ENCODE measurements at regions not wholly inside any gene's neighbourhood (a gene's known extent, or its start where the extent isn't known, plus 50 kb on each side); places are given as distances from the start of the nearest gene placed in this dataset.
"Not testable (repeated sequence)": the region's sequence is repeated elsewhere in the genome, so short reads cannot be mapped to it uniquely, and the experiment has no call there.

DNA sequence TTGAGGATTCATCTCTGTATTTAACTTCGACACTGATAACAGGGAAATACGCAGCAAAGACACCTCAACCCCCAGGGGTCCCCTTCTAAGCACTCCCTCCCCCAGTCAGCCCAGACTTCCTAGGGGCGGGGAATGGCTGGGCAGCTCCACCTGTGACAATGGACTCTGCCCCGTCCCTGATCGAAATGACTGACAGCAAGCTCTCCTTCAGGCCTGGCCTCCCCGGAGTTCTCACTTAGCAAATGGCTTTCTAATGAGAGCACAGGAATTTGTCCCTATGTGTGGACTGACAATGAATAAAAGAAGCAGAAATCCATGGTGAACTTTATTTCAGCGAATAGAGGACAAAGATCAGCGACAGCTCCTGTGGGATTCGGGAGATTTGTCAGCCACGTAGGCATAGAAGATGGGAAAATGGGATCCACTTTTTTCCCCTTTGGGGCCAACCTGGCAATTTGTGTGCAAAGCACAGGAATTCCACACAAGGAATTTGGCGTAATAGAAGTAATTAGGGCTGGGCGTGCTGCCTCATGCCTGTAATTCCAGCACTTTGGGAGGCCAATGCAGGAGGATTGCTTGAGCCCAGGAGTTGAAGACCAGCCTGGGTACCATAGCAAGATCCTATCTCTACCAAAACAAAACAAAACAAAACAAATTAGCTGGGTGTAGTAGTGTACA is 63.8 kb downstream of the TNFAIP2 start:
- peak; percentile 31 for DNase-seq (ENCODE audit: low spot score)

DNA sequence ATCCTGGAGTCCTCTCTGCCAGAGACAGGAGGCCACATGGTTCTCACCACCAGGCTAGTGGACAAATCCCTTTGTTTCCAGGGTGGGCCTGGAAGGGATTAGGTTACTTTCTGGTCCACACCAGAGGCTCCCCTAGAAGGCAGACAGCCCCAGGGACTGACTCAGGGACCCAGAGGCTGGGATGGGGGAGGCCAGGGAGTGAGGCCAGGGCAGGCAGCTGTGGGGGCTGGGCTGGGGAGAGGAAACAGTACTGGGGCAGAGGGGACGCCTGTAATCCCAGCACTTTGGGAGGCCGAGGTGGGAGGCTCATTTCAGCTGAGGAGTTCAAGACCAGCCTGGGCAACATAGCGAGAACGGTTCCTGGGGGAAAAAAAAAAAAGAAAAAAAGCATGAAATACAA is 64.7 kb downstream of the TNFAIP2 start:
- no peak for DNase-seq (ENCODE audit: low spot score)

DNA sequence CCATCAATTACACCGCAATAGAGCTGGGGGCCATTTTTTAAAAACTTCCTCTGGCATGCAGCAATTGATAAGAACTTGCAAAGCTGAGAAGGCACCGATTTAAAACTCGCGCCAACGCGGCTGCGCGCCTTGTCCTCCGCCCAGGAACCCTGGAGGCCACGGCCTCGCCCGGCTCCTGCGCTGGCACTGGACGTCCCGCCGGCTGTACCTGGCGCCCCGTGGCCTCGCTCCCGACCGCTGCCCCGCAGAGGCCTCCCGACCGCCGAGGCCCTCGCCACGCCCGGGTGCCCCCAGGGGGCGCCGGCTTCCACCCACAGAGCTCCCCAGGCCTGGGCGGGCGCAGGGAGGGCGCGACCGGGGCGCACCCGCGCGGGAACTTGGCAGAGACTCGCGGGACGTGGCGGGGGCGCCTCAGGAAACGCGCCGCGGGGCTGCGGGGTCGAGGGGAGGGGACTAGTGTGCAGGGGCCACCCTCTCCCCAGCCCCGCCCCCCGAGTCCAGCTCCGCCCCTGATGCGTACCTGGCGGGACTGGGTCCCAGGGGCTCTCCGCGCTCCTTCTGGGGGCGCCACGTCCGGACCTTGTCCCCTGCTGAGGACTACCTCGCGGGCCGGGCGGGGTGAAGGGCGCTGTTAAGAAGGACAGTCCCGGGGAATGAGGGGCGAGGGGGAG is 65.7 kb downstream of the TNFAIP2 start:
- DNase-seq (ENCODE audit: low spot score), result no peak

DNA sequence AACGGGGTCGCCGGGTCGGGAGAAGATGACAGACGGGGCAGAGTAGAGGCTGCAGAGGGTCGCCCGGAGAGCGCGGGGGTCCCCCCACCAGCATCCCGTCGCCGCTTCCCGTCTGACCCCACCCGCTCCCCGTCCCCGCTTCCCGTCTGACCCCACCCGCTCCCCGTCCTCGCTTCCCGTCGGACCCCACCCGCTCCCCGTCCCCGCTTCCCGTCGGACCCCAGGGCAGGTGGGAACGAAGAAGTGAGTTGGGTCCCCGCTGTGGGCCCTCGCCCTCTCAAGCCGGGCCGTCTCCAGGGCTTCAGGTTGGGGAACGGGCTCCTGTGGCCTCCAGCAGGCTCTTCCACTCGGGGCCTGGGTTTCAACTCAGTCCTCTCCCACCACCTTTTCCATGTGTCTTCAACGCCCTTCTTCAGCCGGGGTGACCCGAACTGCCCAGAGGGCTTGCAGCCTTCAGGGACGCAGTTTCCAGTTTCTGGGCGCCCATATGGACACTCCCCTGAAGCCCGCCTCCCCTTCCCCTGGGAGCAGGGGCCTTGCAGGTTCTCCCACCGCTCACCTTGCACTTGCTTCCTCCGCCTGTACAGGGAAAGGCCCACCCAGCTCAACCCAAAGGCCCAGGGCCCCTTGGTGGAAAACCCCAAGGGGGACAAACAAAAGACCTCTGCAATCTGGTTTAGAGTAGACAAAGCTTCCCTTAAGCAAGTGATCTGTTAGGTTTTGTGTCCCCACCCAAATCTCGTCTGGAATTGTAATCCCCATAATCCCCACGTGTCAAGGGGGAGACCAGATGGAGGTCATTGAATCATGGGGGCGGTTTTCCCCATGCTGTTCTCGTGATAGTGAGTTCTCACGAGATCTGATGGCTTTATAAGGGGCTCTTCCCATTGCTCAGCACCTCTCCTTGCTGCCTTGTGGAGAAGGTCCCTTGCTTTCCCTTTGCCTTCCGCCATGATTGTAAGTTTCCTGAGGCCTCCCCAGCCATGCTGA is 66.5 kb downstream of the TNFAIP2 start:
- DNase-seq (ENCODE audit: low spot score), result no peak

DNA sequence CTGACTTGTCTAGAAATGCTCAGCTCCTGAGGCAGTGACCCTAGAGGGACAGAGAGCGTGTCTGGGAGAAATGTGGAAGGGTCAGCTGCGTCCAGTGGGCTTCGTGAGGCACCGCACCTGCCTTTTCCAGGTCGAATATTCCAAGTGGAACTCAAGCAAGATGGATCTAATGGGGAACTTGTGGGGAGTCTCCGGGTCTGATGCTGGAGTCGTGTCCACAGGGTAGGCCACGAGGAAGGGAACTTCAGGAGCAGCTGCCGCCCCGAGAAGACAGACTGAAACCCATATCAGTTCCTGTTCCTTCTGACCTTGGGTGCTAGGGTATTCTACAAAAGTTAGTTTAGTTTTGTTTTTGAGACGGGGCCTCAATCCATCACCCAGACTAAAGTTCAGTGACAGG is 67.5 kb downstream of the TNFAIP2 start:
- no peak for DNase-seq (ENCODE audit: low spot score)

DNA sequence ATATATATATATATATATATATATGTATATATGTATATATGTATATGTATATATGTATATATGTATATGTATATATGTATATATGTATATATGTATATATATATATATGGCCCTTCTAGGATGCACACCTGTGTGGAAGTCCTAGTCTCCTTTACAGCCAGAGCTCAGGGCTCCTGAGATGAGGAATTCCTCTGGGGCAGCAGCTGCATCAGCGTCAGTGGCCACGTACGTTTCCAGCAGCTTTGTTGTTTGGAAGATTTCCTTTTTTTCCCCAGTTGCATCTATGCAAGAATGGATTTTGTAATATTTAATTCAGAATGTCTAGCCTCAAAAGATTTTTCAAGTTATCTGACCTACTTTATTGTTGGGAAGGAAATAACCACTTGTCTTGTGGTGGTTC is 68.6 kb downstream of the TNFAIP2 start:
- no peak for DNase-seq (ENCODE audit: low spot score)

DNA sequence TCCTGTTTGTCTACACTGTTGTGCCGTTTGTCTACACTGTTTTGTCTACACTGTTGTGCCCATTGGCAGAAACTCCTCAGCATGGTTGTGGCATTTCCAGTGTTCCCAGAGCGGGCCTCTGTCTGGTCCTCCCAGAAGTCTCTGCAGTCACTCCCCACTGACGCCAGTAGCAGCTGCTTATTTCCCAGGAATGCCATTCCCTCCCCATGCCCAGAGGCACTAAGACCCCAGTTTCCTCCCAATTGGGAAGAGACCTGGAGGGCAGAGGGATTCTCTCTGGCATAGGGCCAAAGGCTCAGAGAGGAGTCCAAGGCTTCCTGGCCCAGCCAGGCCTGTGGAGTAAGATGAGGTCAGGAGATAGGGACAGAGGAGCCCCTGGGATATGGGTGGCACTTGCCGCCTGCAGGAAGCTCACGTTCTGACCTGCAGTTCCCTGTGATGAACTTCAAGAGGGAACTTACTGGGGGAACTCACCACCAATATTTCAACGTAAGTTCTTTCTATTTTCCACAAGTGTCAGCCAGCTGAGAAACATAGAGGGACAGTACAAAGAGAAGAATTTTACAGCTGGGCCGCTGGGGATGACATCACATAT is 69.1 kb downstream of the TNFAIP2 start:
- DNase-seq (ENCODE audit: low spot score), result no peak

DNA sequence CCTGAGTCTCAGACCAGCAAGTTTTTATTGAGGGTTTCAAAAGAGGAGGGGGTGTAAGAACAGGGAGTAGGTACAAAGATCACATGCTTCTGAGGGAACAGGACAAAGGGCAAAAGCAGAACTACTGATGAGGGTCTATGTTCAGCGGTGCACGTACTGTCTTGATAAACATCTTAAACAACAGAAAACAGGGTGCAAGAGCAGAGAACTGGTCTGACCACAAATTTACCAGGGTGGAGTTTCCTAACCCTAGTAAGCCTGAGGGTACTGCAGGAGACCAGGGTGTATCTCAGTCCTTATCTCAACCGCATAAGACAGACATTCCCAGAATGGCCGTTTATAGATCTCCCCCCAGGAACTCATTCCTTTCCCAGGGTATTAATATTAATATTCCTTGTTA is 69.6 kb downstream of the TNFAIP2 start:
- DNase-seq (ENCODE audit: low spot score), result not testable (repeated sequence)

DNA sequence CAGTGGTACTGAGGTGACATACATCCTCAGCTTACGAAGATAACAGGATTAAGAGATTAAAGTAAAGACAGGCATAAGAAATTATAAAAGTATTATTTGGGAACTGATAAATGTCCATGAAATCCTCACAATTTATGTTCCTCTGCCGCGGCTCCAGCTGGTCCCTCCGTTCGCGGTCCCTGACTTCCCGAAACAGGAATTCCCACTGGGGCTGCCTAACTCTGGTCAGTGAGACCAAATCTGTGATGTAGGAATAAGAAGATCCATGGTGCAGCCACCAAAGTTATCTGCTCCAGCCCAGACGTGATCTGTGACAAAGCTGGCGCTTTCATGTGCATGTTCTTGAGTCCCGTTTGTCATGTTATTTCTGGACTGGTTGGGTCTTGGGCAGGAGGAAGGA is 70.2 kb downstream of the TNFAIP2 start:
- DNase-seq (ENCODE audit: low spot score), result not testable (repeated sequence)

DNA sequence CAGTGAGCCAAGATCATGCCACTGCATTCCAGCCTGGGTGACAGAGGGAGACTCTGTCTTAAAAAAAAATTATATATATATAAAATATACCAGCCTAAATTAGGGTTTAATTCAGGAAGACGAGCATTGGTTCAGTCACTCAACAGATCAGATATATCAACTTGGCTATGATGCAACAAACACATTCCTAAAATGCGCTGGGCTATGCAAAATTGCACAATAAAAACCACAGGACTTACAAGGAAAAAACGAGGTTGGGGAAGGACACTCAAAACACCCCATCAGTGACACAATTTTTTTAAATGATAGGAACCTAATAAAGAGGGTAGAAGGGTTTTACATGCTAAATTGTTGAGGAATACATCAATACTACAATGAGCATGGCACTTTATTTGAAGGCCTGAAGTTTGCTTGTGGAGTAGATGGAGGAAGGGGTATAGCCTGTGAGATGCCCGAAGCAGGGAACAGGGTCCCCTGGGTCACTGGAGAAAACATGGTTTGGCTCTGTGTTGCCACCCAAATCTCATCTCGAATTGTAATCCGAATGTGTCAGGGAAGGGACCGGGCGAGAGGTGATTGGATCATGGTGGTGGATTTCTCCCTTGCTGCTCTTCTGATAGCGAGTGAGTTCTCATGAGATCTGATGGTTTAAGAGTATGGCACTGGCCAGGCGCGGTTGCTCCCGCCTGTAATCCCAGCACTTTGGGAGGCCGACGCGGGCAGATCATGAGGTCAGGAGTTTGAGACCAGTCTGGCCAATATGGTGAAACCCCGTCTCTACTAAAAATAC is 71.2 kb downstream of the TNFAIP2 start:
- no peak for DNase-seq (ENCODE audit: low spot score)

DNA sequence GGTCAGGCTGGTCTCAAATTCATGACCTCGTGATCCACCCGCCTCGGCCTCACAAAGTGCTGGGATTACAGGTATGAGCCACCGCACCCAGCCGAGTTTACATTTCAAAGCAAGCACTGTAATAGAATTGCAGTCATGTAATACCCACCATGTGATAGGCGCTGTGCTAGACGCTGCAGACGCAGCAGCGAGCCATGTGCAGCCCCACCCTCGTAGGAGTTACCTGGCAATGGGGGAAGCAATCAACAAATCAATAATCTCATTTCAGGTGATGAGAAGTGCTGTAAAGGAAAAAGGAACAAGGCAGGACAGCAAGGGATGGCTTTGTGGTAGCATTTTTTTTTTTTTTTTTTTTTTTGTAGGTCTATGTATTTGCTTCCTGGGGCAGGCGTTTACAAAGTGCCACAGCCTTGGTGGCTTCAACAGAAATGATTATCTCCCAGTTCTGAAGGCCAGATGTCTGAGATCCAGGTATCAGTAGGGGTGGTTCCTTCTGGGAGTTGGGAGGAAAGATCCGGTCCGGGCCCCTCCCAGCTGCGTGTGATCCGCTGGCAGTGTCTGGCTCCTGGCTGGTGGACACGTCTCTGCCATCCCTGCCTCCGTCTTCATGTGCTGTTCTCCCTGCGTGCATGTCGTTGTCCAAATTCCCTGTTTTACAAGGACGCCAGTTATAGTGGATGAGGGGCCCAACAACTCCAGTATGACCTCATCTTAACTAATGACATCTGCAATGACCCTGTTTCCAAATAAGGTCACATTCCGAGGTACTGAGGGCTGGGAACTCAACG is 72.8 kb downstream of the TNFAIP2 start:
- DNase-seq (ENCODE audit: low spot score), result no peak

DNA sequence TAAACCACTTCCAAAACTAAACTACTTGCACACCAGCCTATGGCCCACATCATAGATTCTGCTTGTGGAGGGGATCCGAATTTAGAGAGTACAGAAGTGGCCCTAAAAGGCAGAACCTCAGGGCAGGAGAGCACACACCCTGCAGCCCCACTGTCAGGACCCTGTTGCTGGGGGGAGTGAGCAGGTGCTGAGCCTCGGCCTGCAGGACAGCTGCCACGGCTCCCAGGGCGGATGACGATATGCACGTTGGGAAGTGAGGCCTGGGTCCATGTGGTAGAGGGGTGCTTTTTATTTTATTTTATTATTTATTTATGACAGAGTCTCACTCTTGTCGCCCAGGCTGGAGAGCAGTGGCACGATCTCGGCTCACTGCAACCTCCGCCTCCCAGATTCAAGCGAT is 73.5 kb downstream of the TNFAIP2 start:
- DNase-seq (ENCODE audit: low spot score), result no peak

DNA sequence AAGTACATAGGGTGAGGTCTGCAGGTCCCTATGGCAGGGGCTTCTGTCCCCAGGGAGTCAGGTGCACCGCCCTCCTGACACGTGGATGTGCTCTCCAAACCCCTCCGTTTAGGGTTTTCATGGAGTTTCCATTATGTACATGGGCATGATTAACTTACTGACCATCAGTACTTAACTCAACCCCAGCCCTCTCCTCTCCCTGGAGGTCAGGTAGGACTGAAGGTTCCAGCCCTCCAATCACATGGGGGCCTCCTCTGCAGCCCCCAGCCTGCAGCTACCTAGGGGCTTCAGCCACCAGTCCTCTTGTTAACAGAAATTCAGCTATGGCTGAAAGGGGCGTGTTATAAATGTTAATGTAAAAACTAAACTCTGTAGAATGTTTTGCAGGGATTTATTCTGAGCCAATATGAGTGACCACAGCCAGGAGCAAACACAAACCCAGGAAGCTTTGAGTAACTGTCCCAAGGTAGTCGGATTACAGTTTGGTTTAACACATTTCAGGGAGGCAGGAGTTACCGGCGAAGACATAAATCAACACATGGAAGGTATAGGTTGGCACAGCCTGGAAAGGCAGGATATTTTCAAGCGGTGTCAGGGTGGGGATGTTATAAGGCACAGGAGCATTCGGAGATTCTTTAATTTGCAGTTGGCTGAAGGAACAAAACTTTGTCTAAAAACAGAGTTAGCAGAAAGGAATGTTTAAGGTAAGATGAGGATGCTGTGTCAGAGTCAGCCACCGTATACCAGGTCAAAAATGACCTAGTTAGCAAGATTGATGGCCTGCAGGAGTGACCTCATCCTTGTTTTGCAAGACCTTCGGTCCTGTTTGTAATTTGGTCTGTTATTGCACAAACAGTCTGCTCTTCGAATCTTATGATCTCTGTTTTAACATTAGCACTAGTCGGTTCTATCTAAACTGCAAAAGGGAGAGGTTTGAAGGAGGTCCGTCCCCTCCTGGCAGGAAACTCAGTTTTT is 75.2 kb downstream of the TNFAIP2 start:
- DNase-seq (ENCODE audit: low spot score), result no peak

DNA sequence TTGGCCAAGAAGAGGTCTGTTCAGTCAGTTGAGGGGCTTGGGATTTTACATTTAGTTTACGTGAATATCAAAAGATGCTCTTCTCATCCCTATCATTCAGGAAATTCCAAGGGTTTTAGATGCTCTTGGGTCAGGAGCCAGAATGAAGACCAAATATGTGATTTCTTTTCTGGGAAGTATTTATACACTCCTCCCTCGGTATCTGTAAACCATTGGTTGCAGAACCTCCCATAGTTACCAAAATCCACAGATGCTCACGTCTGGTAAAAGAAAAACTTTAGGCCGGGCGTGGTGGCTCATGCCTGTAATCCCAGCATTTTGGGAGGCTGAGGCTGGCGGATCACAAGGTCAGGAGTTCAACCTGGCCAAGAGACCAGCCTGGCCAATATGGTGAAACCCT is 75.9 kb downstream of the TNFAIP2 start:
- DNase-seq (ENCODE audit: low spot score), result no peak

DNA sequence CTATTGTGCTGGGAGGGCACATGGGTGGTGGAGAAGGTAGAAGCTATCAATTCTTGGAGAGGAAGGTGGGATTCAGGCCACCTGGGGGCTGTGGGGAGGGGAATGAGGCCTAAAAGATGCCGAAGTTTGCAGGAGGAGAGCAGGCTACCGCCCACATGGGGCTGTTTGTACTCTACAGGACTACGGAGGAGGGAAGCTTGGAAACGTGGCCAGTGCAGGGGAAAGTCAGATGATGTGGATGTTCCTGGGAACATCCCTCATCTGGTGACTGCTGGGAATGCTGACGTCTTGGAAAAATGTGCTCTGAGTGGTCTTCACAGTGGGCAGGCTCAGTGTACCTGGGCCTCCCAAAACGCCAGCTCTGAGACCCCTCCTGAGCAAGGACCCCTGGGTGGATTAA is 78.5 kb downstream of the TNFAIP2 start:
- DNase-seq (ENCODE audit: low spot score), result no peak

DNA sequence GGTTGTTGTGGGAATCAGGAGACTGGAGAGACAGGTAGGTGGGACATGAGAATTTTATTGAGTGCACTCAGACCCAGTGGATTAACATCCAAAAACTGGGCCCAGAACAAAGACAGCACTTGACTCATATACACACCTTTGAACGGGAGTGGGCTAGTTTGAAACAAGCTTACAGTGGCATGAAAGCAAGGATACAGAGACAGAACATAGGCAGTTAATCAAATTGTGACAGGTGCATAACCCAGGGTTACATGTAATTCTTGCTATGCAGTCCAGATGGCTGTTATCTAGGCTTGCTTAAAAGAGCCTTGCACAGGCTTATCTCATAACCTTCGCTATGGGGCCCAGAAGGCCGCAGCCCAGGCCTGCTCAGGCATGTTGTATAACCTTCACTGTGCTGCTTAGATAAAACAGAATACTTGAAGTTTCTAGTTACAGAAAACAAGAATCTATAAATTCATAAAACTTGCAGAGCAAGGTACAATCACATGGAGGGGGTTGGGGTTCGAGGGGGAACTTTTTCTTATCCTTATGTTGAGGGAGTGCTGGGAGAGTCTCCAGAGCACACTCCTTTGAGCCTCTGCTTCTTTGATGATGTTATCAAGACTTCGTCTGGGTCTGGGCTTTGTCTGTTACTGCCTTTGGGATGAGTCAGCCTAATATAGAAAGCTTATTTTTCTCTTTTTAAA is 81.7 kb downstream of the TNFAIP2 start:
- DNase-seq (ENCODE audit: low spot score), result no peak

DNA sequence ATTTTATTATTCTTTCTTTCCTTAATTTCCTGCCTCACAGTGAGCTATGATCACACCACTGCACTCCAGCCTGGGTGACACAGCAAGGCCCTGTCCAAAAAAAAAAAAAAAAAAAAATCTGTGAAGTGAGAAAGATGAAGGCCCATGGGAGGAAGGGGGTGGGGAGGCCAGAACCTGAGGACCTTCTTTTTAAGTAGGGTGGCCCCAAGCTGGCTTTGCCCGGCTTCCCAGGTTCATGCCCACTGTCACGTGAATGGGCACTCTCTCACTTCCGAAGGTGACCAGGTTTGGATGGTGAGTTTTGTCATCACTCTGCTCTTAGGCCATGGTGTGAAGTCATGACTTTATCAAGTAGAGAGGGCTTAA is 82.3 kb downstream of the TNFAIP2 start:
- DNase-seq (ENCODE audit: low spot score), result no peak

DNA sequence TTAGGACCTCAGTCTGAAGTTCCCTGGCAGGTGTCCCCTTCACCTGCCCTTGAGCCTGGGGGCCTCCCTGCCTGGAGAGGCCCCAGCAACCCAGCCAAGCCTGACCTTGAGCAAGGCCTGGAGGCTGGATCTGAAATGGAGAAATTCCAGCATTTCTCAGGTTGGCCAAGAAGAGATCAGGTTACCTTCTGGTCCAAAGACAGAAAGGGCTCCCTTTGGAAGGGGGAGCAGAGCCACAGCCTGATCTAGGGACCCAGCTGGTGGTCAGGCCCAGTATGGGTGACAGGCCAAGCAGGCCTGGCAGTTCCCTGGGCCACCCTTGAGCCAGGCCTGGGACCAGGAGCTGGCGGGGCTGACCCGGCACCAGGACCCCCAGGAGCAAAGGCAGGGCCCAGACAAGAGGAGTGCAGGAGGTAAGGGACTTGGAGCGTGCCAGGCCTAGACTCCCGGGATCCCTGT is 82.8 kb downstream of the TNFAIP2 start:
- DNase-seq (ENCODE audit: low spot score), result no peak

DNA sequence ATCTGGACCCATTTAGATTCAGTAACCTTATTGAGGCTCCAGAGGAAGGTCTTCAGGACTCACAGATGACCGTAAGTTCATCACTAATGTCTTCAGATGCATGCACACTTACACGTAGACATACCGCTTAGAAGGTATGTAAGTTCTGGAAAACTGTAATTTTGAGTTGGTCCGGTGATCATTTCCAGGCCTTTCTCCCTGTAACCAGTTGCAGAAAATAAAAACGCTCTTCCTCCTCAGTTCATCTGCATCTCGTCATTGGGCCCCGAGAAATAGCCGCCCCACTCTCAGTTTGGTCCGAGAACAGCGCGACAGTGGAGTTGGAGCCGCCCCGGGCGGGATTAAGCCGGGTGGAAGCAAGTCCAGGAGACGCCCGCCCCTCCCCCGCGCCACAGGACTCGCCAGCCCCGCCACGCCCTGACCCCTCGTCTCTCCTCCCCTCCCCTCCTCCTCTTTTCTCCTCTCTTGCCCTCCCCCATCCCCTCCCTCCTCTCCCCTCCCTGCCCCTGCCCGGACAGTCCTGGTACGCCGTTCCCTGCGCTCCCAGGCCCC is 83.7 kb downstream of the TNFAIP2 start:
- no peak for DNase-seq (ENCODE audit: low spot score)

Data from cerebellar cortex (tissue), 1 donor.